H4 (cell line): ENCODE measurements at regions not wholly inside any gene's neighbourhood (a gene's known extent, or its start where the extent isn't known, plus 50 kb on each side); places are given as distances from the start of the nearest gene placed in this dataset.
"Not testable (repeated sequence)": the region's sequence is repeated elsewhere in the genome, so short reads cannot be mapped to it uniquely, and the experiment has no call there.

Experiments
- DNase-seq: peaks from one replicate; pipeline ENCODE4 v3.0.0-alpha.2; 2015; ENCODE audit warnings: low spot score

DNA sequence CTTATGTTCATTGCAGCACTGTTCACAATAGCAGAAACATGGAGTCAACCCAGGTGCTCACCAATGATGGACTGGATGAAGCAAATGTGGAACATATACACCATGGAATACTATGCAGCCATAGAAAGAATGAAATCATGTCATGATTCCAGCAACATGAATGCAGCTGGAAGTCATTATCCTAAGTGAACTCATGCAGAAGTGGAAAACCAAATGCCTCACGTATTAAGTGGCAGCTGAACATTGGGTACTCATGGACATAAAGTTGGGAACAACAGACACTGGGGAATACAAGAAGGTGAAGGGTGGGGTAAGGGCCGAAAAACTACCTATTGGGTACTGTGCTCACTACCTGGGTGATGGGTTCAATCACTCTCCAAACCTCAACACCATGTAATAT is 915.9 kb downstream of the UQCRFS1 start:
- no peak for DNase-seq

DNA sequence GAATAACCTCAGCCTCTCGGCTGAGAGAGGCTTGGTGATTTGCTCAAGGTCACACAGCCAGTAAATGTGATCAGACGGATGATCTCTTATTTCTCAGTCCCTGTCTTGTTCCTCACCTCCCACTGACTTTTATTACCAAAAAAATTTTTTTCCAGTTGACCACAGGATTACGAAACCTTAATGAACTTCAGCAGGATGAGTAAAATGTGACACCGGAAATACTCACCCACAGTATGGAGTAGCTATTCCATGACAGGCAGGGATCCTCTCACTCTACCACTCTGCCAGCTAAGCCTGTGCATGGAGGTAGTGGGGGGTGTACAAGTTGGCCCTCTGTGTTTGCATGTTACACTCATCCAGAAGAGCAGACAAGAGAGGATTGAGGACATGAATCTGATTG is 916.4 kb downstream of the UQCRFS1 start:
- DNase-seq = no peak

DNA sequence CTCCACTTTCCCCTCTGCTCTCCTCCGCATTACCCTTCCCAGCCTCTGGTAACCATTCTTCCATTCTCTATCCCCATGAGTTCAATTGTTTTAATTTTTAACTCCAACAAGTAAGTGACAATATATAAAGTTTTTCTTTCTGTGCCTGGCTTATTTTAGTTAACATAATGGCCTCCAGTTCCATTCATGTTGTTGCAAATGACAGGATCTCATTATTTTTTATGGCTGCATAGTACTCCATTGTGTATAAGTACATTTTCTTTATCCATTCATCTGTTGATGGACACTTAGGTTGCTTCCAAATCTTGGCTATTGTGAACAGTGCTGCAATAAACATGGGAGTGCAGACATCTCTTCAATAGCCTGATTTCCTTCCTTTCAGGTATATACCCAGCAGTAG is 918.0 kb downstream of the UQCRFS1 start:
- DNase-seq = not testable (repeated sequence)

DNA sequence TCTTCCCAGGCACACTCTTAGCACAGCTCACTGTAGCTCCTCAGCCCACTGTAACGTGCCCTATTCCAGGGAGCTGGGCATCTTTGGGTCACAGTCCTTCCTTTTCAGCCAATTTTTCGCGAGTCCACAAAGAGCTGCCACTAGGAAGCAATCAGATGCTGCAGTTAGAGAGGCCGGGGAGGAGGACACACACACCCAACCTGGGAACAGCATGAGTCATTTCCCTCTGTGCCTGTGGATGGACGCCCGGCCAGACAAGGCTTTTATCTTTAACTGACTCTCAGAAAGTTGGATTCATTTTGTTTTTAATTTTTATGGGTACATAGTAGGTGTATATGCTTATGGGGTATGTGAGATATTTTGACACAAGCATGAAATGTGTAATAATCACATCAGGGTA is 918.6 kb downstream of the UQCRFS1 start:
- DNase-seq = no peak

DNA sequence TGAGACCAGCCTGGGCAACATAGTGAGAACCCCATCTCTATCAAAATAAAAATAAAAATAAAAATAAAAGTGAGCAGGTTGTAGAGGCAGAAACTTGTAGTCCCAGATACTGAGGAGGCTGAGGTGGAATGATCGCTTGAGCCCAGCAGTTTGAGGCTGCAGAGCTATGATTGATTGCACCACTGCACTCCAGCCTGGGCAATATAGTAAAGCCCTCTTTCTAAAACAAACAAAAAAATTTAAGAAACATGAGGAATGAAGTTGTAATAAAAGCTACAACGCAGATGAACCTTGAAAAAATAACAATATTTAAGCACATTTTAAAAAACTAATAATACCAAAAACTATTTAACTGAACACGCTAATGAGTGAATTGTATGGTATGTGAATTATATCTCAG is 919.3 kb downstream of the UQCRFS1 start:
- DNase-seq = no peak

DNA sequence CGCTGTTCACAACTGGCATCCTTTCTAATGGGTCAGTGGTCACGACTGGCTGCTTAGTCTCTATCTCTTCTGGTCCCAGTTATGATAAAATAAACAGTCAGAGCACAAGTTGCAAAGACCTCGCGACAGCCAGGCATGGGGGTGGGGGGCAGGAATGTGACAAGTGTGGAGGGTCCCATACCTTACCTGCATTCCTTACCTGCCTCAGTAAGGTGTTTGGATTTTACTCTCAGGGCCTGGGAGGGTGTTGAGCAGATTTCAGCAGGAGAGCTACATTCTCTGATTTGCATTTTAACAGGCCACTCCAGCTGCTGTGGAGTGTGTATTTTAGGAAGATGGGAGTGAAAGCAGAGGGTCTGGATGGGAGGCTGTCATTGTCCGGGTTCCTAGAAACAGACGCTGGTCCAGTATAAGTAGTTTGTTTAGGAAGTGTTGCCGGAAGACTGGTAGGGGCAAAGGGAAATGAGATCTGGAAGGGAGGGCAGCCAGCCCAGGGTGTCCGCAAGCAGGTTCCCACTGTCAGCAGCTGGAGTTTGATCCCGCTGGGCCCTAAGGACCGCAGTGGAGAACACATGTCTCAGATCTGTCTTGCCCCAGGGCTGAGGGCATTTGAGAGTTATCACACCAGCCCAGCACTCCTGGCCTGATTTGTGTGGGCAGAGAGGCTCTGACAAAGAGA is 920.0 kb downstream of the UQCRFS1 start:
- DNase-seq = no peak

DNA sequence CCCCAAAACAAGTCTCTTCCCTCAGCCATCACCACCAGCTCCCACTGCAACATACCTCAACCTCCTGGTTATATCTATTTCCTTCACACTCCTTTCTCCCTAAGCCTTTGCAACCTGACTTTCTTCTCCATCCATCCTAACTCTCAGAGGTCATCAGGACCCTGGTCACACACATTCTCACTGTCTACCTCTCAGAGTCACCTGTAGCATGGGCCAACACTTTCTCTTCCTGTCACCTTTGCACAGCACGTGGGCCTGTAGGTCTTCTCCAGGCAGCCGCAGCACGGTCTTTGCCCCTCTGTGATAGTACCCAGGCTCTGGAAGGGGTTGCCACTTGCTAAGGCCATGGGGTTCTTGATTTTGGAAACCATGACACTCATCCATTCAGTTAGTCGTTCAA is 921.1 kb downstream of the UQCRFS1 start:
- DNase-seq = no peak

DNA sequence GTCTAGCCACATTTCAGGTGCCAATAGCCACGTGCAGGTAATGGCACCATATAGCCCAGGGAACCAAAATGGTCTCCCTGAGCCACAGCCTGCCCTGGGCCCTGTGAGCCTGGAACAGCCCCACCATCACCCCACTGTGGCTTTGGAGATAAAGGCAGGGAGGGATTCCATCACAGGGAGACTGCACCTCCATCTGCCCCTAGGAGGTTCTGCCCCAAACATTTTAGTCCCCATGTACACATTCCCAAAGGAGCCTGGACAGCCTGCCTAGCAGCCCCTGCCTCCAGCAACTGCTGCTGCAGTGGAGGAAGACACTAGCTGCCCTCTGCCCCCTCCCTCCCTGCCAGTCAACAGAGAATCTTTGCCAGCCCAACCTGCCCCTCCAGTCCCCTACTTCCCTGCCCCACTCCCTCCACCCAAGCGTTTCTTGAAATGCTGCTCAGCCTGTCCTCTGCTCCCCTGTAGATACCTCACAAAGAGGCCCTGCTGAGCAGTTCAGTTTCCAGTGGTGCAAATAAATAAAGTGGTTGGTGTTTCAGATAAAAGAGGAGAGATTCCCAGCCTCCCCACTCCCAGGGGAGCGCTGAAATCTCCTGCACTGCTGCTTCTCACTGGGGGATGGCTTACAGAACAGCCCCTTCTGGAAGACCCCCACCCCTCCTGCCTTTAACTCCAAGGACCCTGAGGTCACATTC is 921.8 kb downstream of the UQCRFS1 start:
- DNase-seq = no peak

DNA sequence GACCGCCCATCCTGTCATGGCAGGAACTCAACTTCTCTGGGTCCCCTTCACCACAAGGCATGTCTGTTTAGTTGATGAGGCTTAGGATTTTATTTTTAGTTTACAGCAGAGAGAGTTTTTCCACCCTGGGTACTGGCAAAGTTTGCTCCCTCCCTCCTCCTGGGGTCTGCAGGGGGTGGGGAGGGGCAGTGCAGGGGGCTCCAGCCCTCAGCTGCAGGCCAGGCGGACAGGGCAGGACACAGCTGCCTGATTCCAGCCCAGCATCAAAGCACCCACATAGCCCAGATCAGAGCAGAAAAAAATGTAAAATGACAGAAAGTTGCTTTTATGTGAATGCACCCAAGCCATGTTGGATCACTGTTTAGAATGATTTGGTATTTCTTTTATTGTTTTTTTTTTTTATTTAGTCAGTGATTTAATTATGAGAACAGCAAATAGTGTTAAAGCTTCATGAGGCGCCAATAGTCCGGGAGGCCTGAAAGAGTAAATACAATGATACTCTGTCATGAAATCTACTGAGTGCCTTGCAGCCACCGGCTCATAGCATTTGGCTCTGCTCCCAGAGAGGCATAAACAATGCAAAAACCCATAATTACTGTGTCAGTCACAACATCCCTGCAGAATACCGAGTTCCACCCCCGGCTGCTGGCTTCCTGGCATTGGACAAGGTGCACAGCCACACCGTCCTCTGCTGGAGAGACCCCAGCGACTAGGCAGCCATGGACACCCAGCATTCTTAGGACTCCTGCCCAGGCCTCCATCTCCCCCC is 923.5 kb downstream of the UQCRFS1 start:
- no peak for DNase-seq

DNA sequence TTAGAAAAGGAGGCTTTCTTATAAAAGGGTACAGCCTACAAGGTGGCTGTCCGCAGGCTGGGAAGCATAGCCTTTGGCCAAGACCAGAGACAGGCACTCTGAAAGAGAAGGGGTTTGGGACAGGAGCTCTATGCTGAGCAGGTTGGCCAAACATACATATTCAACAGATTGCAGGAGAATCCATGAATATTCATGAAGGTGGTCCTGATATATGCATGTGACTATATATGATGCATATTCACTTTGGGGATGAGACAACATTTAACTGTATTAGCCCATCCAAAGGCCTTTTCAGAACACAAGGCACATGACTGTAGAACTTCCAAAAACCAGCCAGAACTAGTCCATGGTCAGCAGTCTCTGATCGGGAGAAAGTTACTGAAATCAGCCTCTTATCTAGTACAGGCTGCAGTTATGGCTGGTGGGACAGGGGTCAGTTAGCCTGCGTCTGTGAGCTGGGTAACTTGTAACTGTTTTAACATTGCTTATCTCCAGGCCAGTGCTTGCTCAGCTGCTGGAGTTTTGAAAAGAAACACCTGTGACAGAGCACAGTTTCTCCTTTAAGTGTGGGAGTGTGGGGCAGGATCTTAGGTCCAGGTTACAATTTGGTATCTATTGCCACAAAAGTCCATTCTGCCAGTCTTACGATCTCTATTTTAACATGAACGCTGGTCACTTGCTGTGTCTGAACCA is 924.2 kb downstream of the UQCRFS1 start:
- DNase-seq = no peak

DNA sequence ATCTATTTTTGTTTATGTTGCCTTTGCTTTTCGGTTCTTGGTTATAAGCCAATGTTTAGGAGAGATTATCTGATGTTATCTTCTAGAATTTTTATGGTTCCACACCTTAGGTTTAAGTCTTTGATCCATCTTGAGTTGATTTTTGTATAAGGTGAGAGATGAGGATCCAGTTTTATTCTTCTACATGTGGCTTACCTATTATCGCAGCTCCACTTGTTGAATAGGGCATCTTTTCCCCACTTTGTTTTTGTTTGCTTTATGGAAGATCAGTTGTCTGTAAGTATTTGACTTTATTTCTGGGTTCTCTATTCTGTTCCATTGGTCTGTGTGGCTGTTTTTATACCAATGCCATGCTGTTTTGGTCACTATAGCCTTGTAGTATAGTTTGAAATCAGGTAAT is 927.0 kb downstream of the UQCRFS1 start:
- DNase-seq = no peak

DNA sequence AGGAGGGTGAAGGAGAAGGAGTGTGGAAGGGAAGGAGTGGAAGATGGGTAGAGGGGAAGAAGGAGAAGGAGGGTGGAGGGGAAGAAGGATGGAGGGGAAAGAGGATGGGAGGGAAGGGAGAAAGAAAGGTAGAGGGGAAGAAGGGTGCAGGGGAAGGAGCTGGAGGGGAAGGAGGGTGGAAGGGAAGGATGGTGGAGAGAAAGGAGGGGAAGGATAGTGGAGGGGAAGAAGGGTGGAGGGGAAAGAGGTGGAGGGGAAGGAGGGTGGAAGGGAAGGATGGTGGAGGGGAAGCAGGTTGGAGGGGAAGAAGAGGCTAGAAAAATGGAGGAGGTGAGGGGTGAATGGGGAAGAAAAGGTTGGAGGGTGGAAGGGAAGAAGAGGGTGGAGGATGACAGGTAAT is 927.9 kb downstream of the UQCRFS1 start:
- DNase-seq = no peak

DNA sequence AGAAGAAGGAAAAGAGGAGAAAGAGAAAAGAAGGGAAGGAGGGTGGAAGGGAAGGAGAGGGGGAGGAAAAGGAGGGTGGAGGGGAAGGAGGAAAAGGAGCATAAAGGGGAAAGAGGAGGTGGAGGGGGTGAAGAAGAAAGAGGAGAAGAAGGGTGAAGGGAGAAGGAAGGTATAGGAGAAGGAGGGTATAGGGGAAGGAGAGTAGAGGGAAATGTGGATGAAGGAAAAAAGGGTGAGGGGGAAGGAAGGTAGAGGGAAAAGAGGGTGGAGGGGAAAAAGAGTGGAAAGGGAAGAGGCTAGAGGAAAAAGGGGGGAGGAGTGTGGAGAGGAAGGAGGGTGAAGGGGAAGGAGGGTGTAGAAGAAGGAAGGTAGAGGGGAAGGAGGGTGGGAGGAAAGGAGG is 928.6 kb downstream of the UQCRFS1 start:
- no peak for DNase-seq

DNA sequence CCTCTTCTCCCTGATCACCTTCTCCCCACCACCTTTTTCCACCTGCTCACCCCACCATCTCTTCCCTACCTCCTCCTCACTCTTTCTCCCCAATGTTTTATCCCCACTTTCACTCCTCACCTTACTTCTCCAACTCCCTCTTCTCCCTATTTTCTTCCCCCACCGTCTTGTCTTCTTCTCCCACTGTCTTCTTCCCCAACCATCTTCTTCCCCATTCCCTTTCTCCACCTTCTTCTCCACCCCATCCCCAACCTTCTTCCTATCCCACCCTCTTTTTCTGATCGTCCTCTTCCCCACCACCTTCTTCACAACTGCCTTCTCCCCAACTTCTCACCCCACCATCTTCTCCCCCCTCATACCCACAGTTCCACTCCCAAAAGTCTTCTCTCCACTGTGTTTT is 929.4 kb downstream of the UQCRFS1 start:
- DNase-seq = no peak

DNA sequence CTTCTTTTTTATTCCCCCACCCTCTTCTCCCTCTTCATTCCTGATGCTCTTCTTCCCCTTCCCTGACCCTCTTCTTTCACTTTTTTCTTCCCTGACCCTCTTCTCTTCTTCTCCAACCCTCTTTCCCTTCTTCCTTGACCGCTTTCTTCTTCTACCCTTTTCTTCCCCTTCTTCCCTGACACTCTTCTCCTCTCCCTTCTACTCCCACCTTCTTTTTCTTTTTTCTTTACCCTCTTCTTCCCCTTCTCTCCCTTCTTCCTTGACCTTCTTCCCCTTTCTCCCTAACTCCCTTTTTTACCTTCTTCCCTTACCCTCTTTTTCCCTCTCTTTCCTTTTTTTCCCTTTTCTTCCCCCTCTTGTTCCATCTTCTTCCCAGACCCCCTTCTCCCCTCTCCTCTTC is 931.3 kb downstream of the UQCRFS1 start:
- no peak for DNase-seq

DNA sequence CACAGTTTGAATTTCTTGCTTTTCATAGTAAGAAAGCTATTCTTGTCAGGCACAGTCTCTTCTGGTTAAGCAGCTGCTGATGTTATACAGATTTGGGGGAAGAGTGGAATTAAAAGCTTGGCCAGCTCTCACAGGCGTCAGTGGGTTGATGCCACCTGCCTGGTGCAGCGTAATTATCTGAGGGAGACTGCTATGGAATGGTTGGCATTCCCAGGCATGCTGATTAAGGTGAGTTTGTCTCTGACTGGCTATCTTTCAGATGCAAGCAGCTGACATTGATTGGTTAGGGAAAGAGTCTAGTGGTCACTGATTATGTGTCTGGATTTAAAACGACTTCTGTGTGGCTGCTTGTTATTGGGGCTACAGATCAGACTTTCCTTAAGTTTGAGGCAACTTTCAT is 948.4 kb downstream of the UQCRFS1 start:
- no peak for DNase-seq

DNA sequence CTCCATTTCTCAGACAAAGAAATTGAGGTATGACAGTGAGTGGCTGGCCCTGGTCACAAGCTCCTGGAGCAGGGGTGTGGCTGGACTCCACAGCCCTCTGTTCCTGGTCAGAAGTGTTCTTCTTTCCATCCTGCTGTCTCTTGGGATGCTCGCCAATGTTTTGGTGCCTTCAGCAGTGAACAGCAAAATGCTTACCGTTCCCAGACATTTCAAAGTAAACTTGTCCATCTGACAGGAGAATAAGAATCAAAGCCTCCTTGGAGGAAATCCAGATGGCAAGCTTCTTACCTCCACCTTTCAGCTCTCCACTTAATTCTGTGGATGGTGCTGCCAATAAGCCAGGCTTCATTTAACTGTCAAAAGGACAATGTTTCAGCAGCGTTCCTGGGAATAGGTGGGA is 954.1 kb downstream of the UQCRFS1 start:
- DNase-seq = no peak

DNA sequence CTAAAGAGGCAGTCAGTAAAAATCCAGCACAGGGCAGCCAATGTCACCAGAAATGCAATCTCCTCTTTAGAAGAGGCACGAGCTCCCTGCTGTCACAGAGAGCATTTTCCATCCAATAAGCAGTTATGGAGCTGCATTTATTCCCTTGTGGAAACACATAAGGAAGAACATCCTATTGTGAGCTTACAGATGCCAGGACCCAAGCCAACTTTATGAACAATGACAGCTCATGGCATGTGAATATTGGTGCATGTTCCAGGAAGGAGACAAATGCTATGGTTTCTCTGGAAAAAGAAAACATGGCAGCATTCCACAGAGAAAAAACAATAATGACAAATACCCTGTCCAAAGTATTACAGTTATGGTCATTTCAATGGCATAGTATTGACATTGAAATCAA is 955.6 kb downstream of the UQCRFS1 start:
- DNase-seq = no peak

DNA sequence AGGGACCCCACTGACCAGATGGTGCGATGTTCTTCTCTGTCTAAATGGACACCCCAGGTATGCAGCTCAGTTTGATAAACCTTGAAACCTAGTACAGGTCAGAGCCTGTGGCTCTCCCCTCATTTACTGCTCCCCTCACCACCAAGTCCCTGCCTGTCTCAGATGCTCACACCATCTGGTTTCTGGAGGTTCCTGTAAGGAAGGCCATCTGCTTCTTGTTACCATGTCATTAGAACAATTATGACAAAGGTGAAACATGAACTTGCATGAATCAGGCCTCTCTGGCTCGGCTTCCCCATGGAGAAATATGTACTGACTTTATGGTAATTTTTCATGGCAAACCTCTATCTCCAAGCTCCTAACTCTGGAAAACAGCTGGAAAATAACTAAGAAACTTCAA is 965.7 kb downstream of the UQCRFS1 start:
- DNase-seq = no peak

DNA sequence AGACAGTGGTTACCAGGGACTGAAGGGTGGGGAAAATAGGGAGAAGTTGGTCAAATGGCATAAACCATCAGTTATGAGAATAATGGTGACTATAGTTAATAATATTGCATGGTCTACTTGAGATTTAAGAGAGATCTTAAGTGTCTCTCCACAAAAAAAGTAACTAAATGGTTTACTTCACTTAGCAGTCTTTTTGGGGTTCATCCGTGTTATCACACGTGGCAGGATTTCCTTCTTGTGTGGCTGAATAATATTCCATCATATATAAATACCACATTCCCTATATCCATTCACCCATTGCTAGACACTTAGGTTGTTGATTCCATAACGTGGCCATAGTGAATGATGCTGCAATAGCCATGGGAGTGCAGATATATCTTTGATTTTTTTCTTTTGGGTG is 967.0 kb downstream of the UQCRFS1 start:
- no peak for DNase-seq

DNA sequence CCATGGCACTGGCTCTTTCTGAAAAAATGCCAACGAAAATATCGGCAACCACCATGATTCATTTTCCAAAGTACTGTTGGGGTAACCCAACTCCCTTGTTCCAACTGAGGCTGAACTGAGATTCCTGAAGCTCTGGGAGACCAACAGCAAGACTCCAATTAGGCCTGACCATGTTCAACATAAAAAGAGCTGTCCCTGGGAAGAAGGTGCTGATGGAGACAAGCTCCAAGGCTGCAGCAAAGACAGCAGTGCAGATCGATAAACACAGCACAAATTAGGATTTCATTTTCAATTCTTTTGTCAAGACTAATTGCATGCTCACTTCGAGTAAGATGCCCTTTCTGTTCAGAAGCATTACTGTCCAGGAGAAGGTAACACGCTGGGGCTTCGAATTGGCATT is 968.0 kb downstream of the UQCRFS1 start:
- no peak for DNase-seq

DNA sequence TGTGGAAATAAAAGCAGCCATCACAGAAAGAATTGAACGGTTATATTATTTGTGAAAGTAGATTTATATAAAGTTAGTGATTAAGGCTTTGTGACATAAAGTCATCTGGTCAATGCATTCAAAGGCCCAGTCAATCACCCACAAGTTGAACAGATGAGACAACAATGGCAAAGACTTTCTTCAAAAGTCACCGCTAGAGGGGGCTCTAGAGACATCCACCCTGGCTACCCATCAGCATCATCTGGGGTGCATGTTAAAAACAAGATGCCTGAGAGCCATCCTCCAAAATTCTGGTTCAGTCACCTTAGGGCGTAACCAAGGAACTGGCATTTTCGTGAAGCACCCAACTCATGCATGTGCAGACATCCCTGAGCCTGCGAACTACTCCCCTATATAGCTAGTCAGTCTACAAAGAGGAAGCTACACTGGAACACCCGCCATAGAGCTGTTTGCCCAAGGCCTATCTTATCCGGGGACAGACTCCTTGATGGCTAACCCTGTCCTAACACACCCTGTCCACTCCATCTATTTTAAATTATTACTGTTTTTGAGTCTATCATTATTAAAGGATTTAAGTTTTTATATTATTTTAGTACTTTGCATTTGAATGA is 970.5 kb downstream of the UQCRFS1 start:
- no peak for DNase-seq
